ENCODE measurements at regions not wholly inside any gene's neighbourhood (a gene's known extent, or its start where the extent isn't known, plus 50 kb on each side); places are given as distances from the start of the nearest gene placed in this dataset.

DNA sequence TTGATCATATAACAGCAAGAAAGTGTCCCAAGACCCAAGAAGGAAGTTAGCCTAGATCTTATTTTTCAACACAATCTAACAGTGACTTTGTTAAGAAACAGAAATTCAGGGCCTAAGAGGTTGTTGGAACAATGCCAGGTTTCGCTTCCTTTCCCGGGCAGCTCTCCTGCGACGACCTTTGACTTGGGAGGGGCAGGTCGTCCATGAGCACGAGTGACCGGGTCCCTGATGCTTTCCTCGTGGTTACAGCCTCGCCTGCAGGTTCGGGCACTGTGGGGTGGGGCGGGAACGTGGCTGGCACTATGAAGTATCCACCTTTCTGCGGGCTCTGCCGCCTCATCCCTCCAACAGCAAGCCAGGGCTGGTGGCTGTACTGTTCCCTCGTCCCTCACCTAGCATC, 90.1 kb upstream of the RGMA start:
- no peak for DNase-seq (ENCODE audit: low read depth)
- TF ChIP-seq, protein P1, sequence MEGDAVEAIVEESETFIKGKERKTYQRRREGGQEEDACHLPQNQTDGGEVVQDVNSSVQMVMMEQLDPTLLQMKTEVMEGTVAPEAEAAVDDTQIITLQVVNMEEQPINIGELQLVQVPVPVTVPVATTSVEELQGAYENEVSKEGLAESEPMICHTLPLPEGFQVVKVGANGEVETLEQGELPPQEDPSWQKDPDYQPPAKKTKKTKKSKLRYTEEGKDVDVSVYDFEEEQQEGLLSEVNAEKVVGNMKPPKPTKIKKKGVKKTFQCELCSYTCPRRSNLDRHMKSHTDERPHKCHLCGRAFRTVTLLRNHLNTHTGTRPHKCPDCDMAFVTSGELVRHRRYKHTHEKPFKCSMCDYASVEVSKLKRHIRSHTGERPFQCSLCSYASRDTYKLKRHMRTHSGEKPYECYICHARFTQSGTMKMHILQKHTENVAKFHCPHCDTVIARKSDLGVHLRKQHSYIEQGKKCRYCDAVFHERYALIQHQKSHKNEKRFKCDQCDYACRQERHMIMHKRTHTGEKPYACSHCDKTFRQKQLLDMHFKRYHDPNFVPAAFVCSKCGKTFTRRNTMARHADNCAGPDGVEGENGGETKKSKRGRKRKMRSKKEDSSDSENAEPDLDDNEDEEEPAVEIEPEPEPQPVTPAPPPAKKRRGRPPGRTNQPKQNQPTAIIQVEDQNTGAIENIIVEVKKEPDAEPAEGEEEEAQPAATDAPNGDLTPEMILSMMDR (IDR thresholded peaks at IDR 0.05; ENCODE audit: insufficient read depth, low read depth, low read length): no peak
- POLR2A ChIA-PET: no interaction called here
- no peak overlapping the region for H3K4me3 ChIP-seq (ENCODE audit: low read depth, low read length)
- CTCF ChIA-PET: no interaction called here
- H3K36me3 ChIP-seq (ENCODE audit: control insufficient read depth, insufficient read depth, low read length): no peaks in the 10 kb centered on the region
- no peaks in the 10 kb centered on the region for H3K27me3 ChIP-seq (ENCODE audit: control insufficient read depth, insufficient read depth, low read length)

- no peaks in the 10 kb centered on the region for H3K36me3 ChIP-seq (ENCODE audit: control insufficient read depth, insufficient read depth, low read length)
- H3K4me3 ChIP-seq (ENCODE audit: low read depth, low read length): no peak overlapping the region
- ChIA-PET POLR2A (no interaction called here), CTCF (no interaction called here)
- DNase-seq (ENCODE audit: low read depth): no peak
- TF ChIP-seq, protein P1 (IDR thresholded peaks at IDR 0.05; ENCODE audit: insufficient read depth, low read depth, low read length): no peak
- no peaks in the 10 kb centered on the region for H3K27me3 ChIP-seq (ENCODE audit: control insufficient read depth, insufficient read depth, low read length)
These were observed 89.4 kb upstream of the RGMA start for GRCh38 chr15:93178371-93178770.

DNA sequence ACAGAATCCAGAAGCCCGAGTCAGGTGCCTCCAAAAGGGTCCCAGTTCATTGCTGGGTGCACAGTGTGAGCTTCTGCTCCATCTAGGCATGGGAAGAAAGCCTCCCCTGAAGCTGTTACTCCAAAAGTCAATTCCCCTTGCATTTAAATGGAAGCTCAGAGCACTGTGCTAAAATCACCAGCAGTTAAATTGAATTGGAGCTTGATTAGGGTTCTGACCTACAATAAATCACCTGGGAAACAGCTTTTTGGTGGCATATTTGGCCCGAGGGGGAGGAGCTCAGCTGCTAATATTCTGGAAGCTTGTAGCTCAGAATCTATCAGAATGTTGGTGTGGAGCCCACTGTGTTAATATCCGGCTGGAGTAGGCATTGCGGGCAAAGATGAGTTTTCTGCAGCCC, 87.1 kb upstream of the RGMA start:
- Histone ChIP-seq H3K4me3 (ENCODE audit: low read depth, low read length) (no peak overlapping the region), H3K27me3 (ENCODE audit: control insufficient read depth, insufficient read depth, low read length) (no peaks in the 10 kb centered on the region), H3K36me3 (ENCODE audit: control insufficient read depth, insufficient read depth, low read length) (no peaks in the 10 kb centered on the region)
- no peak for DNase-seq (ENCODE audit: low read depth)
- TF ChIP-seq, protein P1 (IDR thresholded peaks at IDR 0.05; ENCODE audit: insufficient read depth, low read depth, low read length): no peak
- CTCF ChIA-PET: no interaction called here
- POLR2A ChIA-PET: no interaction called here

GRCh38 chr15:93174836-93175235, 85.8 kb upstream of the RGMA start:
- TF ChIP-seq, protein P1 (IDR thresholded peaks at IDR 0.05; ENCODE audit: insufficient read depth, low read depth, low read length): no peak
- Histone ChIP-seq H3K4me3 (ENCODE audit: low read depth, low read length) (no peak overlapping the region), H3K27me3 (ENCODE audit: control insufficient read depth, insufficient read depth, low read length) (no peaks in the 10 kb centered on the region), H3K36me3 (ENCODE audit: control insufficient read depth, insufficient read depth, low read length) (no peaks in the 10 kb centered on the region)
- no peak for DNase-seq (ENCODE audit: low read depth)
- ChIA-PET CTCF (no interaction called here), POLR2A (no interaction called here)

GRCh38 chr15:93173369-93173768, 84.4 kb upstream of the RGMA start:
- H3K27me3 ChIP-seq (ENCODE audit: control insufficient read depth, insufficient read depth, low read length): no peaks in the 10 kb centered on the region
- TF ChIP-seq, protein P1 (IDR thresholded peaks at IDR 0.05; ENCODE audit: insufficient read depth, low read depth, low read length): no peak
- H3K4me3 ChIP-seq (ENCODE audit: low read depth, low read length): no peak overlapping the region
- ChIA-PET POLR2A (no interaction called here), CTCF (no interaction called here)
- no peaks in the 10 kb centered on the region for H3K36me3 ChIP-seq (ENCODE audit: control insufficient read depth, insufficient read depth, low read length)
- peak; percentile 15 for DNase-seq (ENCODE audit: low read depth)

All from BJ (cell line).